ENCODE measurements at regions not wholly inside any gene's neighbourhood (a gene's known extent, or its start where the extent isn't known, plus 50 kb on each side); places are given as distances from the start of the nearest gene placed in this dataset.

DNA sequence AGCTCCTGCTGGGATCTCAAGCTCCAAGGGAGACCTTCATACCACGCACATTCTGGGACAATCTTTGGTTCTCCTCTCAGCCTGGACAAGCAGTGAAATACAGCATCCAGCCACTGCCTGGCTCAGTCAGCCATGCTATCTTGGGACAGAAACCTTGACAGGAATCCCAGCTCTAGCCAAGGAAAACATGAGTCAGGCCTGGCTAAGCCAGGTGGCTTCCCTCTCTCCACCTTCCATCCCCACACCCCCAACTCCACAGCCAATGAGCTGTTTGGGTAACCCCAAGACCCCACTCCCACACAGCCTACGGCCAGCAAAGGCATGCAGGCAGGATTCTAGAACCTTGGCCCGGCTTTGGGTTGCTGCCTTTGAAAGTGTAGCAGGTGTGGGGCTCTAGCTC, 64.9 kb downstream of the MCFD2 start:
- peak; percentile 81 for DNase-seq
- Histone ChIP-seq H3K9me3 (replicated peaks; ENCODE audit: control insufficient read depth, low read depth, low read length) (no peaks in the 10 kb centered on the region), H3K27me3 (ENCODE audit: control insufficient read depth, insufficient read depth, low read length) (peaks cover 7% of the 10 kb centered on the region), H3K4me1 (ENCODE audit: control insufficient read depth, insufficient read depth, low read length) (peaks cover 63% of the 10 kb centered on the region), H3K36me3 (ENCODE audit: control insufficient read depth, insufficient read depth, low read length) (no peaks in the 10 kb centered on the region), H3K4me3 (ENCODE audit: low read length) (no peak overlapping the region), H3K27ac (ENCODE audit: low read length) (peak overlapping the region; percentile 29)
- 36% methylated on average over 1 of the region's 3 CpGs for WGBS (ENCODE audit: insufficient coverage)

DNA sequence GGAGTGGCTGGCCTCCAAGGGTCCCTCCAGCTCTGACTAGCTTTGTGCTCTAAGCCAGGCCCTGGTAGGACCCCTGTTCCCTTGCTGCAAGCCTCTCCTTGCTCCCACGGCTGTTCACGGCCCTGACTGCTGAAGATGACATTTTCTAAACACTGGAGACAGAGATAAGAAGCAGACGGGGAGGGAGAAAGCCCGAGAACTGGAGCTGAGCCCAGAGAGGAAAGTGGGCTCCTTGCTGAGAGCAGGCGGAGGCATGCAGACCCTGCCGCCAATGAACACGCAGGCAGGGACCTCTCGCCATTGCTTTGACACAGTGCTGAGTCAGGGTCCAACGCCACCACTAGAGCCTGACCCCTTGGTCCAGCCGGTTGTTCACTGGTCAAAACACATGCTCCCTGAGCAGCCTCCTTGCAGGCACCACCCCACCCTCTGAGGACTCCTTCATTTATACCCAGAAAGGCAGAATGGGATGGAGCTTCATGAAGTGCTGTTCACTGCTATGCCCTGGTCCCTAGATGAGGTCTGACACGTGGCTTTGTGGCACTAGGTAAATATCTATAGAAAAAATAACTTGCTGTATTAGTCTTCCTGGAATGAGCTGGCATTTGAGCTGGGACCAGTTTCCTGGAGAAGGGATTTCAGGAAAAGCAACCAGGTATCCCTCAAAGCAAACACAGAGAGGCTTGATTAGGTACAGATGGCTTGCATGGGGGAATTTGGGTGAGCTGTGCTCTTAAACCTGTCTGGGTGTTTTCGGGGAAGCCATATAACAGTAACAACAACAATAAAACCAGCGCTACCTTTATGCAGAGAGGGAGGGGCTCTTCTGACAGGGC, 65.7 kb downstream of the MCFD2 start:
- WGBS (ENCODE audit: insufficient coverage) = 57% methylated on average over 10 of the region's 13 CpGs
- peak; percentile 41 for DNase-seq
- Histone ChIP-seq H3K9me3 (replicated peaks; ENCODE audit: control insufficient read depth, low read depth, low read length) (no peaks in the 10 kb centered on the region), H3K27ac (ENCODE audit: low read length) (no peak overlapping the region), H3K36me3 (ENCODE audit: control insufficient read depth, insufficient read depth, low read length) (no peaks in the 10 kb centered on the region), H3K4me3 (ENCODE audit: low read length) (no peak overlapping the region), H3K27me3 (ENCODE audit: control insufficient read depth, insufficient read depth, low read length) (peaks cover 7% of the 10 kb centered on the region), H3K4me1 (ENCODE audit: control insufficient read depth, insufficient read depth, low read length) (peaks cover 57% of the 10 kb centered on the region)

DNA sequence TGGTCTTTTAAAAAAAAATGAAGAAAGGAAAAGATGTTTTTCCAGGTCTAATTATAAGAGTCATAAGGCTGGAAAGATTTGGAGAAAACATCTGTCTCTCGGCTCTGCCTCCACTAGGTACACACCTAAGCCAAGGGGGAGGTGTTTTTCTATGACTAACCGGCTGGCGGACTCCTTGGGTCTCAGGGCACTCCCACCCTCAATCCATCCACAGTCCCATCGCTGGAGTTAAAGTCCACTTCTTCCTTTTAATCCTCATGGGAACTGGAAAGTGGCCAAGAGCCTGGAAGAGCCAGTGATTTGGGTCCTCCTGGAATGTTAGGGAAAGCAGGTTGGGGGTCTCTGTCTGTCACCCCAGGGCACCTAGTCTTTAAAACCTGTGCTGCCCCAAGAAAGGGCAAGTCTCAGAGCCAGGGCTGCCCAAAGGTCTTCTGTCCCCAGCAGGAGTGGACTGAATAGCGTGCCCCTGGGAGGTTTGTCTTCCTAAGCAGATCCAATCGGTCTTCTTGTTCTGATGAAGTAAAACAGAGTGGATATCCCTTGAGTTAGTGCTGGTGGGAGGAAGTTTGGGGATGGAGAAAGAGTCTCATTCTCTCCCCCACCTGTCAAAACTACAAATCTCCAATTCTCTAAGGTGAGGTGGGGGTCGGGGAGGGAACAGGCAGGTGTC, 66.4 kb downstream of the MCFD2 start:
- WGBS (ENCODE audit: insufficient coverage) = 88% methylated on average over 1 of the region's 7 CpGs
- H3K4me3 ChIP-seq (ENCODE audit: low read length) = no peak overlapping the region
- peaks cover 49% of the 10 kb centered on the region for H3K4me1 ChIP-seq (ENCODE audit: control insufficient read depth, insufficient read depth, low read length)
- H3K27ac ChIP-seq (ENCODE audit: low read length) = no peak overlapping the region
- H3K36me3 ChIP-seq (ENCODE audit: control insufficient read depth, insufficient read depth, low read length) = no peaks in the 10 kb centered on the region
- H3K9me3 ChIP-seq (replicated peaks; ENCODE audit: control insufficient read depth, low read depth, low read length) = no peaks in the 10 kb centered on the region
- peaks cover 7% of the 10 kb centered on the region for H3K27me3 ChIP-seq (ENCODE audit: control insufficient read depth, insufficient read depth, low read length)
- peak; percentile 85 for DNase-seq

DNA sequence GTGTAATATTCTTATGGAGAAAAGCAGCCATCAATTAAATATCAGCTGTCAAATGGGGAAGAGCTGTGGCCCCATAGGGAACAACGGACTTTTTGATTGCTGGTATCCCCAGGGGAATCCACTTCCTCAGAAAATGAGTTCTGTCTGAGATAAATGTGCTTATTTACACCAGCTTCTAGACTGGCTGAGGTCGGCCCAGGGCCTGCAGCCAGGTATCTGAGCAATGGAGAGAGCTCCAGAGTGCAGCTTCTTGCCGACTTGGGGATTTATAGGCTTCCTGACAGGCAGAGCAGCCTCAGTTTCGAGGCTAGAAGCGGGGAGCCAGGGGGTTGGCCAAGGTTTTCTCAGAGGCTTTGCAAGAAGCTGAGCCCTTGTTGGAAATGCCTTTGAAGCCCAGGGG, 67.2 kb downstream of the MCFD2 start:
- DNase-seq = peak; percentile 74
- peak overlapping the region; percentile 60 for H3K27ac ChIP-seq (ENCODE audit: low read length)
- H3K27me3 ChIP-seq (ENCODE audit: control insufficient read depth, insufficient read depth, low read length) = peaks cover 7% of the 10 kb centered on the region
- no peaks in the 10 kb centered on the region for H3K9me3 ChIP-seq (replicated peaks; ENCODE audit: control insufficient read depth, low read depth, low read length)
- no peak overlapping the region for H3K4me3 ChIP-seq (ENCODE audit: low read length)
- peaks cover 49% of the 10 kb centered on the region for H3K4me1 ChIP-seq (ENCODE audit: control insufficient read depth, insufficient read depth, low read length)
- 18% methylated on average over 4 of the region's 5 CpGs for WGBS (ENCODE audit: insufficient coverage)
- no peaks in the 10 kb centered on the region for H3K36me3 ChIP-seq (ENCODE audit: control insufficient read depth, insufficient read depth, low read length)

DNA sequence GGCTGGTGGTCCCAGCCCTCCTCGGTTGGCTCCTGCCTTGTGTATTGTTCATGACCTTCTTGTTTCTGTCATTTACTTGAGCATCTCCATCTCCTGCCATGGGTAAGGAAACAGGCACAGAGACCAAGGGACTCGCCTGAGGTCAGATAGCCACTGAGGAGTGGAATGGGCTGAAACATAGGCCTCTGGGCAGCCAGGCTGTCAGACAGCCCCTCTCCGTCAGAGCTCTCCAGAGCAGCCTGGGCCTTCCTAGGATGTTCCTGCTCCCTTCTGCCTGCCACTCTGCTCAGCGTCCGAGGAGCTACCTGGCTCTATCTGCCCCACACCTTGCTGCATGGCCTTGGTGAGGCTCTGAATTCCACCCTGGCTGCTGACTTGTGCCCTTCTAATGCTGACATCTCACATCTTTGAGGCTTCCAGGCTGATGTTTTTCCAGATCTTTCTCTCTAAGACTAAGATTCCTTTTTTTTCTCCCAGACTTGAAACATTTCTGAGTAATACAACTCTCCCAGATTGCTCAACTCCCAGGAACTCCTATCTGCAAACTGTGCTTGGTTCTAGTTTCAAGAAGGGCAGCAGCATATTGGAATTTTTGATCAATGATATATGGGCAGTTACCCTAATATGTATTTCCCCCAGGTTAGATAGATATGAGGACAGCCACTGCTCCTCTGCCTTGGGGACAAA, 67.7 kb downstream of the MCFD2 start:
- Histone ChIP-seq H3K27ac (ENCODE audit: low read length) (peak overlapping the region; percentile 89), H3K9me3 (replicated peaks; ENCODE audit: control insufficient read depth, low read depth, low read length) (no peaks in the 10 kb centered on the region), H3K4me1 (ENCODE audit: control insufficient read depth, insufficient read depth, low read length) (peaks cover 49% of the 10 kb centered on the region), H3K27me3 (ENCODE audit: control insufficient read depth, insufficient read depth, low read length) (peaks cover 7% of the 10 kb centered on the region), H3K4me3 (ENCODE audit: low read length) (no peak overlapping the region), H3K36me3 (ENCODE audit: control insufficient read depth, insufficient read depth, low read length) (no peaks in the 10 kb centered on the region)
- DNase-seq = peak; percentile 35
- WGBS (ENCODE audit: insufficient coverage) = 45% methylated on average over 3 of the region's 5 CpGs

DNA sequence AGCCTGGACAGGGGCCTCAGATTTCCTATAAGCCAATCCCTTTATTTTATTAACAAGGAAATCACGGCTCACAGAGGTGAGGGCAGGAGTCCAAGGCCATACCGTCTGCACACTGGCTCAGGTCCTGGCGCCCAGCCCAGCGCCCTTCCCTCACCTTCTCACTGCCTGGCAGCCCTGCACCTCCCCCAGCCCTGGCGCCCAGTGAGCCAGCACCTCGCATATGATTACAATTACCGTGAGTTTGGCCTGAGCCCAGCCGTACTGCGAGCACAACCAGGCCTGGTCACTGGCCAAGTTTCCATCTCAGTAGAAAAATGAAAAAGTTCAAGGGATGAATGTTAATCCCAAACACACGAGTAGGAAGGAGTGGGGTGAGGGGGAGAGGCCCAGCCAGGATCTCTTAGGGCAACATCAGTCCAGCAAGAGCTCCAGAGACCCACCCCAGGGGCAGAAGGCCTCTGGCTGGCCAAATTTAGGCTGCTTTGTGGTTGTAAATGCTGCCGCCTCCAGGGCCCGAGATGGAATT, 68.4 kb downstream of the MCFD2 start:
- whole genome bisulfite sequencing (ENCODE audit: insufficient coverage) = 6% methylated on average over 4 of the region's 12 CpGs
- H3K9me3 ChIP-seq (replicated peaks; ENCODE audit: control insufficient read depth, low read depth, low read length) = no peaks in the 10 kb centered on the region
- peaks cover 7% of the 10 kb centered on the region for H3K27me3 ChIP-seq (ENCODE audit: control insufficient read depth, insufficient read depth, low read length)
- H3K36me3 ChIP-seq (ENCODE audit: control insufficient read depth, insufficient read depth, low read length) = no peaks in the 10 kb centered on the region
- peak overlapping the region; percentile 89 for H3K27ac ChIP-seq (ENCODE audit: low read length)
- H3K4me3 ChIP-seq (ENCODE audit: low read length) = no peak overlapping the region
- peaks cover 49% of the 10 kb centered on the region for H3K4me1 ChIP-seq (ENCODE audit: control insufficient read depth, insufficient read depth, low read length)
- peak; percentile 96 for DNase-seq

DNA sequence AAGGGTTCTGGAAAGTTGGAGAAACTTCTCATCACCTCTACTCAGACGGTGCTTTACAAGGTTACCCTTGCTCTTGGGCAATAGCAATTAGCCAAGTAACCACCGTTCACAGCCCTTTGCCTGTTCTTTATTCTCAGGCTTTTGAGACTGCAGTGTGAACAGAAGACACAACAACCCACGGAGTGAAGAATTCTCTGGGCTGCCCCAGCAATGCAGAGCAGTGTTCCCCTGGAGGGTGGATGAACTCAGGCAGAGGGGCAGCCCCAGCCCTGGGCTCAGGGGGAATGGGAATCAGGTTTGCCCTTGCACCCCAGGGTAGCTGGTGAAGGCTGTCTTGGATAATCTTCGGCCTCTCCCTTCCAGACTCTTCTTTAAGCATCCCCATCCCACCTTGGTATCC, 69.1 kb downstream of the MCFD2 start:
- no peak overlapping the region for H3K4me3 ChIP-seq (ENCODE audit: low read length)
- peak overlapping the region; percentile 89 for H3K27ac ChIP-seq (ENCODE audit: low read length)
- no peaks in the 10 kb centered on the region for H3K9me3 ChIP-seq (replicated peaks; ENCODE audit: control insufficient read depth, low read depth, low read length)
- no peak for DNase-seq
- no CpG with 5 or more reads among the region's 4 CpGs for WGBS (ENCODE audit: insufficient coverage)
- H3K27me3 ChIP-seq (ENCODE audit: control insufficient read depth, insufficient read depth, low read length) = peaks cover 7% of the 10 kb centered on the region
- H3K36me3 ChIP-seq (ENCODE audit: control insufficient read depth, insufficient read depth, low read length) = no peaks in the 10 kb centered on the region
- H3K4me1 ChIP-seq (ENCODE audit: control insufficient read depth, insufficient read depth, low read length) = peaks cover 49% of the 10 kb centered on the region

DNA sequence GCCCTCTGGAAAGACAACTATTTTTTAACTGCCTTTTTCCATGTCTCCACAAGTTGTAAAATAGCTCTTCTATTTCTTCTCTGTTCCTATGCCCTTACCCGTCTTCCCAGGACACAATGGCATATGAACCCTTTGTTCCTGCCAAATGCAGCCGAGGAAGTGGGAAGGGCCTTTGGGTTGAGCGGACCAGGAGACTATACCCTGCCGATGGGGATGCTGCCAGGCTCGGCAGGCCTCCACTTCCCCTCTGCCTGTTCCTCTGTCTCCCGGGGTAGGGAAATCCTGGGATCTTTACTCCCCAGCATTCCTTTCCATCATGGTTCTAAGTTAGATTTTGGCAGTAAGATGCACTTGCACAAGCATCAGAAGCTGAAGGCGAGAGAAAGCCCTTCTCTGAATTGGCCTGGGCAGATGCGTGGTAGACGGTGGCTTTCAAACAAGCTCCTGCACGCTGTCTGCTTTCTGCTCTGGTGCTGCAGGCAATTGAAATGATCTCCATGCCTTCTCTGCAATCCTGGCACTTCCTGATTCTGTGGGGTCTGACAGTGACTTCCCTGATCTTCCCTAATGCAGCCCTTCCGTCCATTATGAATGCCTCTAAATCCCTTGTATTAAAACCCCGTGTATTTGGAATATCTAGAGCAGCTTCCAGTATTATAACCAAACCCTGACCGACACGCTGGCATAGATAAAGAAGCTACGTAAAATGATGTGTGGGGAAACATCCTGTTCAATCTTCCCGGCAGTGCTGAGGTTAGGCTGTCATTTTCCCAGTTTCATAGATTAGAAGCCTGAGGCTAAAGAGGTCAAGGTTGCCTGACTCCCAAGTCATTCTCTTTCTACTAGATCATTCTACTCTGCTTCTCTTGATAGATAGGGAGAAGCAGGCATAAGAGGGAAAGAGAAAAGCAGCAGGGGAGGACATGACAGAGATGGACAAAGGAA, 69.8 kb downstream of the MCFD2 start:
- Histone ChIP-seq H3K27ac (ENCODE audit: low read length) (no peak overlapping the region), H3K27me3 (ENCODE audit: control insufficient read depth, insufficient read depth, low read length) (peaks cover 7% of the 10 kb centered on the region), H3K36me3 (ENCODE audit: control insufficient read depth, insufficient read depth, low read length) (no peaks in the 10 kb centered on the region), H3K4me3 (ENCODE audit: low read length) (no peak overlapping the region), H3K9me3 (replicated peaks; ENCODE audit: control insufficient read depth, low read depth, low read length) (no peaks in the 10 kb centered on the region), H3K4me1 (ENCODE audit: control insufficient read depth, insufficient read depth, low read length) (peaks cover 45% of the 10 kb centered on the region)
- 90% methylated on average over 7 of the region's 16 CpGs for WGBS (ENCODE audit: insufficient coverage)
- no peak for DNase-seq

DNA sequence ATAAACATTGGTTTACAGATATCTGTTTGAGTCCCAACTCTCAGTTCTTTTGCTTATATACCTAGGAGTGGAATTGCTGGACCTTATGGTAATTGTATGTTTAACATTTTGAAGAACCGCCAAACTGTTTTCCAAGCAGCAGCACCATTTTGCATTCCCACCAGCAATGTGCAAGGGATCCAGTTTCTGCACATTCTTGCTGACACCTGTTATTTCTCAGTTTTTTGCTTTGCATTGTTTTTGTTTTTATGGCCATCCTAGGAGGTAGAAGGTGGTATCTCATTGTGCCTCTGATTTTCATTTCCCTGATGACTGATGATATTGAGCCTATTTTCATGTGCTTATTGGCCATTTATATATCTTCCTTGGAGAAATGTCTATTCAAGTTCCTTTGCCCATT, 71.2 kb downstream of the MCFD2 start:
- H3K9me3 ChIP-seq (replicated peaks; ENCODE audit: control insufficient read depth, low read depth, low read length) = no peaks in the 10 kb centered on the region
- H3K27ac ChIP-seq (ENCODE audit: low read length) = no peak overlapping the region
- H3K4me1 ChIP-seq (ENCODE audit: control insufficient read depth, insufficient read depth, low read length) = peaks cover 31% of the 10 kb centered on the region
- no peak overlapping the region for H3K4me3 ChIP-seq (ENCODE audit: low read length)
- DNase-seq = no peak
- peaks cover 4% of the 10 kb centered on the region for H3K27me3 ChIP-seq (ENCODE audit: control insufficient read depth, insufficient read depth, low read length)
- no peaks in the 10 kb centered on the region for H3K36me3 ChIP-seq (ENCODE audit: control insufficient read depth, insufficient read depth, low read length)
- no CpG with 5 or more reads among the region's 1 CpG for WGBS (ENCODE audit: insufficient coverage)

Data from muscle of leg (tissue), 3 donors.